SK-N-SH (cell line): ENCODE measurements at regions not wholly inside any gene's neighbourhood (a gene's known extent, or its start where the extent isn't known, plus 50 kb on each side); places are given as distances from the start of the nearest gene placed in this dataset.

Experiments used
- CTCF ChIA-PET: fragments of 300-600, 350-600 bp; formaldehyde crosslinking; extraction: SDS; loops from one replicate; lab custom pipeline; 2021; lab: Yijun Ruan, JAX
- POLR2A ChIA-PET: fragments of 350-600 bp; sonication (Branson Sonifier 250); formaldehyde crosslinking; extraction: SDS; loops from one replicate; lab custom pipeline; 2020; ENCODE audit warnings: antibody characterized with exemption, inconsistent platforms; lab: Yijun Ruan, JAX
- DNase-seq: peaks from one replicate; pipeline ENCODE4 v3.0.0; 2012
- H2AFZ ChIP-seq: fragments of 200-600 bp; sonication (generic); 2 replicates; pipeline ENCODE4 v1.8.1; 2016; ENCODE audit warnings: antibody characterized with exemption, mild to moderate bottlenecking, low read depth
- H3F3A ChIP-seq: fragments of 200-600 bp; sonication (generic); replicated peaks from 2 replicates; pipeline ENCODE3; 2016; ENCODE audit warnings: antibody characterized with exemption, mild to moderate bottlenecking; ENCODE audit not compliant: insufficient read depth
- H3K27ac ChIP-seq, 2 experiments: fragments of 200-500 bp in 1 of 2; fragments of 200-600 bp in 1 of 2; sonication (Bioruptor generic) in 1 of 2; sonication (generic), shearing (Covaris generic) in 1 of 2; 2 replicates each; pipeline versions ENCODE4 v1.5.1 to v1.6.1; 2014 to 2016; ENCODE audit warnings: low read depth in 2 of 2, inconsistent platforms in 1 of 2, low read length in 1 of 2, mild to moderate bottlenecking in 1 of 2, mixed read lengths in 1 of 2
- H3K27me3 ChIP-seq: fragments of 200-600 bp; sonication (generic), shearing (Covaris generic); 2 replicates; pipeline ENCODE4 v1.6.1; 2016; ENCODE audit warnings: mixed run types; ENCODE audit not compliant: insufficient read depth
- H3K36me3 ChIP-seq, 2 experiments: fragments of 200-500 bp in 1 of 2; fragments of 200-600 bp in 1 of 2; sonication (Bioruptor generic) in 1 of 2; sonication (generic) in 1 of 2; replicated peaks in 1 of 2; 2 replicates each; pipeline versions ENCODE3 to v1.5.1; 2014 to 2016; ENCODE audit warnings: low read length in 1 of 2, mild to moderate bottlenecking in 1 of 2; ENCODE audit not compliant: insufficient read depth in 2 of 2, control insufficient read depth in 1 of 2
- H3K4me1 ChIP-seq, 2 experiments: fragments of 200-500 bp in 1 of 2; fragments of 200-600 bp in 1 of 2; sonication (Bioruptor generic) in 1 of 2; sonication (generic), shearing (Covaris generic) in 1 of 2; 2 replicates each; pipeline versions ENCODE4 v1.5.1 to v1.6.1; 2014 to 2016; ENCODE audit warnings: low read depth in 1 of 2, low read length in 1 of 2, mixed run types in 1 of 2; ENCODE audit not compliant: insufficient read depth in 2 of 2, control insufficient read depth in 1 of 2
- H3K4me2 ChIP-seq: fragments of 200-600 bp; sonication (generic), shearing (Covaris generic); 2 replicates; pipeline ENCODE4 v1.6.1; 2017; ENCODE audit warnings: mixed run types
- H3K4me3 ChIP-seq, 2 experiments: fragments of 200-500 bp in 1 of 2; fragments of 200-600 bp in 1 of 2; sonication (Bioruptor generic) in 1 of 2; sonication (generic), shearing (Covaris generic) in 1 of 2; 2 replicates each; pipeline versions ENCODE4 v1.5.1 to v1.8.1; 2014 to 2016; ENCODE audit warnings: low read depth in 2 of 2, inconsistent platforms in 1 of 2, low read length in 1 of 2, mild to moderate bottlenecking in 1 of 2, mixed read lengths in 1 of 2, moderate library complexity in 1 of 2
- H3K79me2 ChIP-seq: fragments of 200-600 bp; sonication (generic); 2 replicates; pipeline ENCODE4 v1.8.1; 2017; ENCODE audit warnings: mild to moderate bottlenecking; ENCODE audit not compliant: insufficient read depth
- H3K9ac ChIP-seq: fragments of 200-600 bp; sonication (generic); 2 replicates; pipeline ENCODE4 v1.6.1; 2017; ENCODE audit warnings: mixed run types
- H3K9me2 ChIP-seq: fragments of 200-600 bp; sonication (generic); 2 replicates; pipeline ENCODE4 v1.6.1; 2017; ENCODE audit warnings: mixed run types
- H3K9me3 ChIP-seq: fragments of 200-600 bp; sonication (generic); 2 replicates; pipeline ENCODE4 v1.6.1; 2017; ENCODE audit warnings: mixed run types, mild to moderate bottlenecking, moderate library complexity
- H4K20me1 ChIP-seq: fragments of 200-600 bp; sonication (generic); 2 replicates; pipeline ENCODE4 v1.6.1; 2017; ENCODE audit warnings: mild to moderate bottlenecking, mixed run types; ENCODE audit not compliant: insufficient read depth
- CHD2 ChIP-seq: fragments of 150-350 bp; IDR thresholded peaks from 2 replicates; pipeline ENCODE4 v1.6.1; 2018; ENCODE audit warnings: low read length; ENCODE audit not compliant: partially characterized antibody
- EP300 ChIP-seq, 2 experiments: IDR thresholded peaks; 2 replicates each; pipeline versions ENCODE4 v1.4.0 to v1.6.1; 2012; ENCODE audit warnings: borderline replicate concordance in 1 of 2, low read depth in 1 of 2, low read length in 1 of 2
- GABPA ChIP-seq: IDR thresholded peaks from 2 replicates; pipeline ENCODE4 v1.4.0; 2012; ENCODE audit warnings: low read depth, mild to moderate bottlenecking
- GATA2 ChIP-seq: sonication (generic); formaldehyde crosslinking; IDR thresholded peaks from 2 replicates; pipeline ENCODE4 v1.5.0; 2020; ENCODE audit warnings: mild to moderate bottlenecking, missing genetic modification reagents
- NFIC ChIP-seq: IDR thresholded peaks from 2 replicates; pipeline ENCODE4 v1.4.0; 2012; ENCODE audit warnings: borderline replicate concordance
- PBX3 ChIP-seq: IDR thresholded peaks from 2 replicates; pipeline ENCODE4; 2012
- RCOR1 ChIP-seq: fragments of 150-350 bp; IDR thresholded peaks from 2 replicates; pipeline ENCODE4 v1.6.1; 2017; ENCODE audit warnings: antibody characterized with exemption, low read length
- RFX5 ChIP-seq: IDR thresholded peaks from 2 replicates; pipeline ENCODE4 v1.6.1; 2012; ENCODE audit warnings: mild to moderate bottlenecking, improper control_type of control experiment, low read length
- RXRA ChIP-seq: IDR thresholded peaks from 2 replicates; pipeline ENCODE4 v1.4.0; 2012; ENCODE audit warnings: low read depth, mild to moderate bottlenecking, borderline replicate concordance
- SIN3A ChIP-seq: IDR thresholded peaks from 2 replicates; pipeline ENCODE4 v1.6.1; 2012; ENCODE audit warnings: low read depth, mild to moderate bottlenecking, low read length, moderate library complexity, borderline replicate concordance
- TCF12 ChIP-seq: IDR thresholded peaks from 2 replicates; pipeline ENCODE4 v1.4.0; 2012
- TEAD4 ChIP-seq: IDR thresholded peaks from 2 replicates; pipeline ENCODE4 v1.4.0; 2012; ENCODE audit warnings: mild to moderate bottlenecking, borderline replicate concordance; ENCODE audit not compliant: insufficient read depth
- USF2 ChIP-seq: fragments of 150-350 bp; IDR thresholded peaks from 2 replicates; pipeline ENCODE4 v1.6.1; 2017; ENCODE audit warnings: antibody characterized with exemption, low read length, low read depth, borderline replicate concordance
- WGBS: methylation state at CpG from one replicate; pipeline ENCODE4 v1.1.6; 2017; ENCODE audit warnings: low lambda C conversion rate; 5-methylcytosine and 5-hydroxymethylcytosine counted together
- TF ChIP-seq, protein P1 (sequence below): fragments of 200-600 bp; sonication (generic); IDR thresholded peaks from 2 replicates; pipeline ENCODE4 v1.6.1; 2017; ENCODE audit warnings: antibody characterized with exemption, mild to moderate bottlenecking, moderate library complexity

GRCh38 chr1:88221411-88221810 is 462.7 kb upstream of the PKN2 start:
- Histone ChIP-seq H3K79me2 (no peaks in the 10 kb centered on the region), H4K20me1 (no peaks in the 10 kb centered on the region), H3K9me3 (no peaks in the 10 kb centered on the region), H3K4me1 (no peaks in the 10 kb centered on the region; a peak in 2 of 4 replicates), H3K4me2 (no peak overlapping the region), H3F3A (no peaks in the 10 kb centered on the region), H3K27me3 (no peaks in the 10 kb centered on the region), H3K36me3 (no peaks in the 10 kb centered on the region), H2AFZ (no peak overlapping the region), H3K27ac (no peak overlapping the region), H3K9me2 (no peaks in the 10 kb centered on the region), H3K4me3 (no peak overlapping the region), H3K9ac (no peak overlapping the region)
- 26% methylated on average over 2 of the region's 2 CpGs for WGBS
- DNase-seq = no peak
- ChIA-PET CTCF (no interaction called here), POLR2A (no interaction called here)
- no peak for TF ChIP-seq RFX5
- TF ChIP-seq TCF12 = no peak

DNA sequence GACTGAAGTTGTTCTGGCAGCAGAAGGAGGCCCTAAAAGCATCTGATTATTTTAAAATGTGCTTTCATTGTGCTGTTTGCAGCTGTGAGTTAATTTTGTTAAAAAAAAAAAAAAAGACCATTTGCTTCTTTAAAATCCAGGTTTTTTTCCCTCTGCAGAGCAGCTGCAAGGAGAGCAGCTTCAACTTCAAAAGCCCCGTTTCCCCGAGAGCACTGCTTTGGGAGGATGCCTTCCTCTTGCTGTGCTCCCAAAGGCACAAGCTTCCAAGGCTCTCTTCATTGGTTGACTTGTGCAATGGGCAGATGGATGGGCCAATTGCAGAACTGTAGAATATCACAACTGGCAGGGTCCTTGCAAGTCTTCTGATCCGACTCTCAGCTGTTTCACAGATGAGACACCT is 459.2 kb upstream of the PKN2 start:
- H3K4me2 ChIP-seq = no peak overlapping the region
- no peaks in the 10 kb centered on the region for H3F3A ChIP-seq
- H3K9ac ChIP-seq = no peak overlapping the region
- POLR2A ChIA-PET = no interaction called here
- H3K36me3 ChIP-seq = no peaks in the 10 kb centered on the region
- no peaks in the 10 kb centered on the region for H3K79me2 ChIP-seq
- no peaks in the 10 kb centered on the region for H3K9me2 ChIP-seq
- H3K9me3 ChIP-seq = no peaks in the 10 kb centered on the region
- no peak for DNase-seq
- no peaks in the 10 kb centered on the region for H4K20me1 ChIP-seq
- no peaks in the 10 kb centered on the region for H3K27me3 ChIP-seq
- H3K4me1 ChIP-seq = no peaks in the 10 kb centered on the region; a peak in 2 of 4 replicates
- TF ChIP-seq RFX5 (no peak), SIN3A (no peak), GABPA (no peak), TEAD4 (no peak), CHD2 (no peak), USF2 (no peak), RXRA (no peak), NFIC (no peak), EP300 (IDR thresholded peaks at IDR 0.05; ENCODE audit: borderline replicate concordance in 1 of 2, low read depth in 1 of 2, low read length in 1 of 2) (no peak), PBX3 (no peak), RCOR1 (no peak)
- TF ChIP-seq, all 33 proteins: peak for 0
- Histone ChIP-seq H3K4me3 (no peak overlapping the region), H3K27ac (no peak overlapping the region), H2AFZ (no peak overlapping the region)
- CTCF ChIA-PET = interaction anchor here (1.2 to 3.5 kb wide), 2 partner anchors 17 to 45 kb away, joined by 3 to 12 read pairs; no protein-coding TSS in a partner anchor
- 38% methylated on average over 3 of the region's 3 CpGs for WGBS

DNA sequence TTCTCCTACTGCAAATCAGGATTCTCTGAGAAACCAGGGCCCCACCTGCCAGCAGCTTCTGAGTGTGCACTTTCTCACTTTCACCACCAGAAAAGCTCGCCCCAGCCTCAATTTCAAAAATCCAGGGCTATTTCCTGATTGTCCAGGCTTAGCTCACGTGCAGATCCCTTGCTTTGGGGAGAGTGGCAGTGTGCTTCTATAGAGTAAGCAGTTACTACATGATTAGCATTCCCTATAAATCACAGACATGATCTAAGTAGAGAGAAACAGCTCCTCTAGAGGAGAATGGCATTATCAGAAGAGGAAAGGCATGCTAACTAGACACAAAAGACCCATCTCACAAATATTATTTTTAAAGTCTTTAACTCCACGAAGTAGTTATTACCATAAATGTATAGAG is 456.0 kb upstream of the PKN2 start:
- Histone ChIP-seq H3K9ac (no peak overlapping the region), H3F3A (no peaks in the 10 kb centered on the region)

More for the DNA sequence above, 456.0 kb upstream of the PKN2 start:
- H2AFZ ChIP-seq = no peak overlapping the region
- WGBS = 19% methylated on average over 3 of the region's 3 CpGs
- H3K4me2 ChIP-seq = no peak overlapping the region
- H3K4me1 ChIP-seq = no peaks in the 10 kb centered on the region; a peak in 1 of 4 replicates
- POLR2A ChIA-PET = no interaction called here
- no peak for DNase-seq
- no peak overlapping the region for H3K27ac ChIP-seq
- CTCF ChIA-PET = interaction anchor here (1.0 to 1.2 kb wide), 2 partner anchors 25 to 48 kb away, joined by 3 read pairs; no protein-coding TSS in a partner anchor
- TF ChIP-seq, protein P1, sequence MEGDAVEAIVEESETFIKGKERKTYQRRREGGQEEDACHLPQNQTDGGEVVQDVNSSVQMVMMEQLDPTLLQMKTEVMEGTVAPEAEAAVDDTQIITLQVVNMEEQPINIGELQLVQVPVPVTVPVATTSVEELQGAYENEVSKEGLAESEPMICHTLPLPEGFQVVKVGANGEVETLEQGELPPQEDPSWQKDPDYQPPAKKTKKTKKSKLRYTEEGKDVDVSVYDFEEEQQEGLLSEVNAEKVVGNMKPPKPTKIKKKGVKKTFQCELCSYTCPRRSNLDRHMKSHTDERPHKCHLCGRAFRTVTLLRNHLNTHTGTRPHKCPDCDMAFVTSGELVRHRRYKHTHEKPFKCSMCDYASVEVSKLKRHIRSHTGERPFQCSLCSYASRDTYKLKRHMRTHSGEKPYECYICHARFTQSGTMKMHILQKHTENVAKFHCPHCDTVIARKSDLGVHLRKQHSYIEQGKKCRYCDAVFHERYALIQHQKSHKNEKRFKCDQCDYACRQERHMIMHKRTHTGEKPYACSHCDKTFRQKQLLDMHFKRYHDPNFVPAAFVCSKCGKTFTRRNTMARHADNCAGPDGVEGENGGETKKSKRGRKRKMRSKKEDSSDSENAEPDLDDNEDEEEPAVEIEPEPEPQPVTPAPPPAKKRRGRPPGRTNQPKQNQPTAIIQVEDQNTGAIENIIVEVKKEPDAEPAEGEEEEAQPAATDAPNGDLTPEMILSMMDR = peak; percentile 34
- TF ChIP-seq GATA2 (CRISPR knock-in tag) = no peak
- H3K9me2 ChIP-seq = no peaks in the 10 kb centered on the region
- H3K79me2 ChIP-seq = no peaks in the 10 kb centered on the region
- no peak overlapping the region for H3K4me3 ChIP-seq
- no peaks in the 10 kb centered on the region for H4K20me1 ChIP-seq
- no peaks in the 10 kb centered on the region for H3K36me3 ChIP-seq
- no peaks in the 10 kb centered on the region for H3K9me3 ChIP-seq
- H3K27me3 ChIP-seq = no peaks in the 10 kb centered on the region
